ENCODE measurements at regions not wholly inside any gene's neighbourhood (a gene's known extent, or its start where the extent isn't known, plus 50 kb on each side); places are given as distances from the start of the nearest gene placed in this dataset.

DNA sequence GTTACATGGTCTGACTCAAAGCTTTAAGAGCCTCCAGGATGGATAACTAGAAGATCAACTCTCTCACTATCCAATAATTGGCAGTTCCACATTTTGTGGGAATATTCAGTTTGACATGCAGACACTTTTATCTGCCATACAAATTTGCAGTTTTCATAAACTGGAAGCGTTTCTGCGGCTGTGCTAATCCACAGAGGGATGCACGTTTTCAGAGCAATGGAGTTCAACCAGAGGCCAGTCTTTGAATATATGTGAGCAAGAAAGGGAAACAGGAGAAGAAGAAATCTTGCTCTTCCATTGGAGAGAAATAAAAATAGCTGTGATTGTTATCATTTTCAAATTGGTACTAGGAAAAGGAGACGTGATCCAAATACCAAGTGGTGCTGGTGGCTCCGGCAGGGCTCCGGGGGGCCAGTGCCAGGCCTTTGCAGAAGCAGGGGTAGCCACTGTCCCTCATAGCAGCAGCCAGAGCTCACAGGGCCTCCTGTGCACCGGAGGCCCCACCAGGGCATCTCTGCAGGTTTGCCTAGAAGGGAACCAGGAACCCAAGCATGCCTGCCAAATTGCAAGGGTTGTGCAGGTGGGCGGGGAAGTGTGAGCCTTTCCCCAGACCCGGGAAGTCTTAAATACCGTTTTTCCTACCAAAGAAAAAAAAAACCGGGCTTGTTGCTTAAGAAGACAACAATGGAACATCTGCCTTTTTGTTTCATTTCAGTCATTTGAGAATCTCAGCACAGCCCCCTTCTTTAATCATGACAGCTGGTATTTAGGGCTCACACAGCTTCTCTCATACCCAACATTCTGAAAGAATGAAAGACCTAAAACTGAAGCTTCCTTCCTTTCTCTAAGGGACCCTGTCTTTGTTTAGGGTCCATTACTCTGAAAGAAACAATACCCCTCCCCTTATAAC, 791.1 kb upstream of the SOX11 start:
- H3K27me3 ChIP-seq (ENCODE audit: insufficient read depth, poor library complexity, severe bottlenecking), result no peaks in the 10 kb centered on the region
- peaks cover 21% of the 10 kb centered on the region for H3K4me1 ChIP-seq (ENCODE audit: insufficient read depth, poor library complexity, severe bottlenecking)
- no peak for DNase-seq (ENCODE audit: low spot score)
- no peak overlapping the region for H3K27ac ChIP-seq (ENCODE audit: poor library complexity, severe bottlenecking)
- ATAC-seq (ENCODE audit: low read depth), result no peak
- TF ChIP-seq, protein P1, sequence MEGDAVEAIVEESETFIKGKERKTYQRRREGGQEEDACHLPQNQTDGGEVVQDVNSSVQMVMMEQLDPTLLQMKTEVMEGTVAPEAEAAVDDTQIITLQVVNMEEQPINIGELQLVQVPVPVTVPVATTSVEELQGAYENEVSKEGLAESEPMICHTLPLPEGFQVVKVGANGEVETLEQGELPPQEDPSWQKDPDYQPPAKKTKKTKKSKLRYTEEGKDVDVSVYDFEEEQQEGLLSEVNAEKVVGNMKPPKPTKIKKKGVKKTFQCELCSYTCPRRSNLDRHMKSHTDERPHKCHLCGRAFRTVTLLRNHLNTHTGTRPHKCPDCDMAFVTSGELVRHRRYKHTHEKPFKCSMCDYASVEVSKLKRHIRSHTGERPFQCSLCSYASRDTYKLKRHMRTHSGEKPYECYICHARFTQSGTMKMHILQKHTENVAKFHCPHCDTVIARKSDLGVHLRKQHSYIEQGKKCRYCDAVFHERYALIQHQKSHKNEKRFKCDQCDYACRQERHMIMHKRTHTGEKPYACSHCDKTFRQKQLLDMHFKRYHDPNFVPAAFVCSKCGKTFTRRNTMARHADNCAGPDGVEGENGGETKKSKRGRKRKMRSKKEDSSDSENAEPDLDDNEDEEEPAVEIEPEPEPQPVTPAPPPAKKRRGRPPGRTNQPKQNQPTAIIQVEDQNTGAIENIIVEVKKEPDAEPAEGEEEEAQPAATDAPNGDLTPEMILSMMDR (IDR thresholded peaks at IDR 0.05; ENCODE audit: poor library complexity, severe bottlenecking), result no peak
- H3K4me3 ChIP-seq (ENCODE audit: severe bottlenecking), result no peak overlapping the region
- H3K9me3 ChIP-seq (ENCODE audit: severe bottlenecking), result no peaks in the 10 kb centered on the region
- H3K36me3 ChIP-seq (ENCODE audit: low read depth), result no peaks in the 10 kb centered on the region

DNA sequence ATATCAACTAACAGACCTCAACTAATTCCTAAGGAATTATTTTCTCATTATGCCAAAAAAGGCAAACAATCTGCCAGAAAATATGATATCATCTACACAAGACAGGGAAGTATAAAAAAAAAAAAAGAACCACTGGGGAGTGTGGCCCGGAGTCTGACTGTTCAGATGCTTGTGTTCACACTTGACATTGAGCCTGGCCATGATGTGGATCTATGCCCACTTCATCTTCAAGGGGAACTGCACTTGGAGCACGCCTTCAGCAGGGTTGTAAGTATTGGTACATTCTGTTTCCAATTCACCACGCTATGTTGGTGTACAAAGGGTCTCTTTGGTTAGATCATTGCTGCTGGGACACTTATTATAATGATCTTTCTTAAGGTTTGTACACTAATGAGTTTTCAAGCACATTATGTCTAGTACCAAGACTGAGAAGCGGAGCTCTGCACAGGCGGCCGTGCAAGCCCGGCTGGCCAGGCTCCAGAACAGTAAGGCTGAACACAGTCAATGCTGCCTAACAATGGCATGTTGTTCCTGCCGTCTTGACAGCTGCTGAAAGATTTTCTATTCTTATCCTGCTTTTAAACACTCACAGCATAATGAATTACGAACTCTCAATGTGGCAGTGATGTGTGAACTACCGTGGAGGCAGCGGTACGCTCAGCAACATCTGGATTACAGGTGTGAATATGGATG, 788.4 kb upstream of the SOX11 start:
- TF ChIP-seq, protein P1 (IDR thresholded peaks at IDR 0.05; ENCODE audit: poor library complexity, severe bottlenecking), result no peak
- DNase-seq (ENCODE audit: low spot score) (no peak), ATAC-seq (ENCODE audit: low read depth) (no peak)
- no peaks in the 10 kb centered on the region for H3K9me3 ChIP-seq (ENCODE audit: severe bottlenecking)
- no peak overlapping the region for H3K27ac ChIP-seq (ENCODE audit: poor library complexity, severe bottlenecking)
- H3K36me3 ChIP-seq (ENCODE audit: low read depth), result no peaks in the 10 kb centered on the region
- no peak overlapping the region for H3K4me3 ChIP-seq (ENCODE audit: severe bottlenecking)
- H3K4me1 ChIP-seq (ENCODE audit: insufficient read depth, poor library complexity, severe bottlenecking), result peaks cover 14% of the 10 kb centered on the region
- H3K27me3 ChIP-seq (ENCODE audit: insufficient read depth, poor library complexity, severe bottlenecking), result no peaks in the 10 kb centered on the region

DNA sequence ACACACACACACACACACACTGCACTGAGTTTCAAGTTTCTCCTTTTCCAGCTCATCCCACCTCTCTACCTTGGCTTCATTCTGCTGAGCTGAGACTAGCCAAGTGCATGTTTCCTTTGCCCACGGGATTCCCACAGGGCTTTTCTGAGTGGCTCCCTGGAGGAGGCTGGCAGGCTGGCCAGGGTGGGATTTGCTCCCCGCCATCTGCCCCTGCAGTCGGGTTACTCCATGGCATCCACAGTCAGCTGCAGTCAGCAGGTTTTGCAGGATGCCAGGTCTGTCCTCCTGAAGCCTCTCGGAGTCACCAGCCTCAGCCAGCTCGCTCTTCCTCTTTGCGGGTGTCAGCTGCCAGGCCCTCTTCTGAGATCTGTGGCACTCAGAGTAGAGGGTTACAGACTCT, 783.7 kb upstream of the SOX11 start:
- Histone ChIP-seq H3K9me3 (ENCODE audit: severe bottlenecking) (no peaks in the 10 kb centered on the region), H3K27me3 (ENCODE audit: insufficient read depth, poor library complexity, severe bottlenecking) (no peaks in the 10 kb centered on the region), H3K27ac (ENCODE audit: poor library complexity, severe bottlenecking) (no peak overlapping the region), H3K4me3 (ENCODE audit: severe bottlenecking) (no peak overlapping the region), H3K36me3 (ENCODE audit: low read depth) (no peaks in the 10 kb centered on the region), H3K4me1 (ENCODE audit: insufficient read depth, poor library complexity, severe bottlenecking) (peaks cover 6% of the 10 kb centered on the region)
- TF ChIP-seq, protein P1 (IDR thresholded peaks at IDR 0.05; ENCODE audit: poor library complexity, severe bottlenecking), result no peak
- ATAC-seq (ENCODE audit: low read depth), result no peak
- DNase-seq (ENCODE audit: low spot score), result no peak

DNA sequence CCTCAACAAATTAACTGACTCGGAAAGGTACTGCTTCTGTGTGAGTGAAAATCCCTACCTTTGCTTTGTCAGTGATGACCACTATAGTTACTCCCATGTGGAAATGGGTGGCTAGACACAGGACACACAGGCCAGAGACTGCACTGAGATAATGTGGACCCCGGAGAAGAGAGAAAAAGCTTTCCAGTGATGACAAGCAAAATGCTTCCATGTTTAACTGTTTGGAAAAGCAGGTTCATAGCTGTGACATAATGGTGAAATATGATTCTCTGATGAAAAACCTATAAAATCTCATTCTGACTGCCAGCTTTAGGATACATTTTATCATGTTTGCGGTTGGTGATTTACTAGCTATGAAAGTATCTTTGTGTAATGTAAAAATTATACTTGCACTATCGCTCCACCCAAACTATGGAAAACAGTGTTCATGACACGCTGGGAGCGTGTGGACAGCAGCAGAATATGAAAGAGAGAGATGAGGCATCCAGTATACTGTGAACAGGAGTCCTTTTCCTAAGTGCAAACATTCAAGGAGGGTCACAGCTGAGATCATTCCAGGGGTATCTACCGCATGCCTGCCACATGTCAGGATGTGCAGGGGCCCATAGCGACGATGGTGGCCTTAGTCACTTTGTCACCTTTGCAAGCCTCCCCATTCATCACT, 782.7 kb upstream of the SOX11 start:
- H3K9me3 ChIP-seq (ENCODE audit: severe bottlenecking), result no peaks in the 10 kb centered on the region
- ATAC-seq (ENCODE audit: low read depth), result peak; percentile 28; the same call in 2 of the 3 replicates
- TF ChIP-seq, protein P1 (IDR thresholded peaks at IDR 0.05; ENCODE audit: poor library complexity, severe bottlenecking), result no peak
- no peak overlapping the region for H3K4me3 ChIP-seq (ENCODE audit: severe bottlenecking)
- H3K36me3 ChIP-seq (ENCODE audit: low read depth), result no peaks in the 10 kb centered on the region
- no peaks in the 10 kb centered on the region for H3K27me3 ChIP-seq (ENCODE audit: insufficient read depth, poor library complexity, severe bottlenecking)
- peaks cover 16% of the 10 kb centered on the region for H3K4me1 ChIP-seq (ENCODE audit: insufficient read depth, poor library complexity, severe bottlenecking)
- no peak for DNase-seq (ENCODE audit: low spot score)
- H3K27ac ChIP-seq (ENCODE audit: poor library complexity, severe bottlenecking), result no peak overlapping the region
